Loucy (cell line): ENCODE measurements at regions not wholly inside any gene's neighbourhood (a gene's known extent, or its start where the extent isn't known, plus 50 kb on each side); places are given as distances from the start of the nearest gene placed in this dataset.

Experiments
- EZH2phosphoT487 ChIP-seq: fragments of 200-600 bp; IDR thresholded peaks from 2 replicates; pipeline ENCODE4 v1.6.1; 2018; ENCODE audit warnings: antibody characterized with exemption, mild to moderate bottlenecking, moderate library complexity, borderline replicate concordance
- TF ChIP-seq, protein P1 (sequence below): fragments of 200-600 bp; sonication (generic); conservative IDR thresholded peaks from 2 replicates; pipeline ENCODE4 v1.5.1; 2014; ENCODE audit warnings: mild to moderate bottlenecking, antibody characterized with exemption, low read length

DNA sequence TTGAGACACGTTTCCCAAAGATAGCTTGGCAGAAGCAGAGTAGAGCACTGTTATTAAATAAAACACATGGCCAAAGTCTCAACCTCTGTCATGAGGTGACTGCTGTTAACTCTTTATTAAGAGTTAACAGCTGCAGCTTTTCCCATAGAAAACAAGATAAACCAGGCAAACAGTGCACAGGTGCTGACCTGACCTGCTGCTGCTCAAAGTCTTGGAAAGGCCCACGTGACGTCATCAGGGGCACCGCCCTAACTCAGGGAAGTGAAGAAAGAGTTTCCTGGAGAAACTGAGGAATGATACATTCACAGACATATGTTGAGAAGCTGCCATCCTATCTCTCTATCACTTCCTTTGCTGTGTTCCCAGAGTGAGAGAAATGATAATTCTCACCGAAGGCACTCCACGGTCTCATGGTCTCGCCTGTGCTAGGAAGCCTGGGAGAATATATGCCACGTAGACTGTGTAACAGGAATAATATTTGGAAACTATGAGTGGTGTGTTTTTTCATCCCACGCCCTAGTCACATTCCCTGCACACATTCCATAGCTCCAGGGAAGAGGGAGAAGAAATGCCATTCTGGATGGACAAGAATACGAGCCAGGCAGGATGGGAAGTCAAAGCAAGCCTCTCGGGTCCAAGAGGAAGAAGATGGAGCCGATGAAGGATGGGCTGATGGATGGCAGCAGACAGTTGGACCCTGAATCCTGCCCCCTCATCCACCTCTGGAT, 146.2 kb upstream of the NFE2L3 start:
- TF ChIP-seq, protein P1, sequence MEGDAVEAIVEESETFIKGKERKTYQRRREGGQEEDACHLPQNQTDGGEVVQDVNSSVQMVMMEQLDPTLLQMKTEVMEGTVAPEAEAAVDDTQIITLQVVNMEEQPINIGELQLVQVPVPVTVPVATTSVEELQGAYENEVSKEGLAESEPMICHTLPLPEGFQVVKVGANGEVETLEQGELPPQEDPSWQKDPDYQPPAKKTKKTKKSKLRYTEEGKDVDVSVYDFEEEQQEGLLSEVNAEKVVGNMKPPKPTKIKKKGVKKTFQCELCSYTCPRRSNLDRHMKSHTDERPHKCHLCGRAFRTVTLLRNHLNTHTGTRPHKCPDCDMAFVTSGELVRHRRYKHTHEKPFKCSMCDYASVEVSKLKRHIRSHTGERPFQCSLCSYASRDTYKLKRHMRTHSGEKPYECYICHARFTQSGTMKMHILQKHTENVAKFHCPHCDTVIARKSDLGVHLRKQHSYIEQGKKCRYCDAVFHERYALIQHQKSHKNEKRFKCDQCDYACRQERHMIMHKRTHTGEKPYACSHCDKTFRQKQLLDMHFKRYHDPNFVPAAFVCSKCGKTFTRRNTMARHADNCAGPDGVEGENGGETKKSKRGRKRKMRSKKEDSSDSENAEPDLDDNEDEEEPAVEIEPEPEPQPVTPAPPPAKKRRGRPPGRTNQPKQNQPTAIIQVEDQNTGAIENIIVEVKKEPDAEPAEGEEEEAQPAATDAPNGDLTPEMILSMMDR = no peak
- no peak for TF ChIP-seq EZH2phosphoT487
